Stimulated activated effector memory CD8-positive, alpha-beta T cell treated with anti-CD3 and anti-CD28 coated beads, Interleukin-12 subunit alpha, Interleukin-12 subunit beta, amount 100 ng/mL, for 72 hours (primary cell): ENCODE measurements at regions not wholly inside any gene's neighbourhood (a gene's known extent, or its start where the extent isn't known, plus 50 kb on each side); places are given as distances from the start of the nearest gene placed in this dataset.
A peak's percentile ranks its signal among the peaks of the same experiment; 100 is the strongest.

Source experiments
- ATAC-seq: fragments of 150-1000 bp; cut with Tn5 transposase; 2 replicates; pipeline ENCODE4 v1.10.0; 2021
- DNase-seq, 2 donors: peaks; one replicate each; pipeline ENCODE4 v3.0.0; 2021 to 2022; ENCODE audit warnings: low spot score in 2 of 2
- H3K27ac Mint-ChIP-seq: one replicate; pipeline ENCODE4 v1.8.0; 2022; ENCODE audit warnings: mild to moderate bottlenecking, mixed read lengths
- H3K36me3 Mint-ChIP-seq: one replicate; pipeline ENCODE4 v1.8.0; 2022; ENCODE audit warnings: mild to moderate bottlenecking, mixed read lengths
- H3K4me1 Mint-ChIP-seq: one replicate; pipeline ENCODE4 v1.8.0; 2022; ENCODE audit warnings: mixed read lengths
- H3K4me3 Mint-ChIP-seq: one replicate; pipeline ENCODE4 v1.8.0; 2022; ENCODE audit warnings: mild to moderate bottlenecking, mixed read lengths
- H3K9me3 Mint-ChIP-seq: one replicate; pipeline ENCODE4 v1.8.0; 2022; ENCODE audit warnings: mixed read lengths

DNA sequence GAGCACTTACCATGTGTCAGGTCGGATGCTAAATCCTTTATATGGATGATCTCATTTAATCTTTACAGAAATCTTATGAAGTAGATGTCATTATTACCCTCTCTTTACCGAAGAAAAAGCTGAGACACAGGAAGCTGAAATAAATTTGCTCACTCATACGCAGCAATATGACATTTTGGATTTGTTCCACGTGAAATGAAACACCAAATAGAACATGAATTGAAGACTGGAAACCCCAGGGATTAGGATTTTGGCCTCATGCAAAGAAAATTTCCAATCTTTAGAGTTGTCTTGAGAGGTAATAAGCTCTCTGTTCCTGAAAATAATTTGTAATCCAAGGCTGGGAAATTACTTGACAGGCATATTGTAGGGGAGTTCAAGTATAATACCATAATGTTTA is 354.4 kb upstream of the CLNK start:
- no peaks in the 10 kb centered on the region for H3K9me3 Mint-ChIP-seq

DNA sequence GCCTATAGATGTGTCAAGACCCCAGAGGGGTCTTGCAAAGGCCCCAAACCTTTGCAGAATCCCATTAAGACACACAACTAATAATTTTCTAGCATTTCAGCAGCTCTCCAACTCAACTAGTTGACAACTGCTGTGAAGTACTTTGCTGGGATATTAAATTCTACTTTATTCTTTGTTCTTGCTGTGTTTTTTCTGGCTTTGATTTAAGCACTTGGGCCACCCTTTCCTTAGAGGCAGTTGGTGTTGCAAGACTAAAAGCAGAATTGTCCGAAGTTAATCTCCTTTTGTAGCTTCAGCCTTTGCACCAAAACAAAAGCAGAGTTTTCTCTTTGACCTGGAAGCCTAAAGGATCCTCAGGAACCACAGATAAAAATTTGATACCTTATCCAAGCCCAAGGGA is 353.1 kb upstream of the CLNK start:
- DNase-seq (no peak), ATAC-seq (no peak)
- Mint-ChIP-seq H3K9me3 (no peaks in the 10 kb centered on the region), H3K27ac (no peak overlapping the region), H3K4me3 (no peak overlapping the region), H3K36me3 (no peaks in the 10 kb centered on the region), H3K4me1 (peaks cover 6% of the 10 kb centered on the region)

More for the DNA sequence above, 354.4 kb upstream of the CLNK start:
- DNase-seq (no peak), ATAC-seq (no peak)
- H3K4me1 Mint-ChIP-seq, result peaks cover 6% of the 10 kb centered on the region
- no peaks in the 10 kb centered on the region for H3K36me3 Mint-ChIP-seq
- H3K4me3 Mint-ChIP-seq, result no peak overlapping the region
- H3K27ac Mint-ChIP-seq, result no peak overlapping the region

DNA sequence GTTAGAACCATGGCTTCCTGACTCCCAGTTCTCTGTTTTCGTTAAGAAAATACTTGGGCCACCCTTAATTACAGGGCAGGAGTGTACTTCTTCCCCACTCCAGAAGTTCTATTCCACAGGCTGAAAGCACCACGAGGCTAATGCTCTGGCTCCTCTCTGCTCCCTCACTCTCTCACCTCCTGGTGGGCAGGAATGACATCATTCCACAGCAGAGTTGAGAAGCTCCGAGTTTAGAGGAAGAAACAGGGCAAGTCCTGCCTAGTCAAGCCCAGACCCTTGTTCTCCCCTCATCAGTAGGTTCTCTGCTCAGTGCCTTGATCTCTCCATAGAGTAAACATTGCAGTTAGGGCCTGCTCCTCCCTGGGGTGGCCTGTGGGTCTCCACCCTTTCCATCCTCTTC is 343.8 kb upstream of the CLNK start:
- H3K36me3 Mint-ChIP-seq, result no peaks in the 10 kb centered on the region
- H3K9me3 Mint-ChIP-seq, result peaks cover 6% of the 10 kb centered on the region
- H3K27ac Mint-ChIP-seq, result no peak overlapping the region
- ATAC-seq (no peak), DNase-seq (no peak)
- no peak overlapping the region for H3K4me3 Mint-ChIP-seq
- H3K4me1 Mint-ChIP-seq, result no peaks in the 10 kb centered on the region

DNA sequence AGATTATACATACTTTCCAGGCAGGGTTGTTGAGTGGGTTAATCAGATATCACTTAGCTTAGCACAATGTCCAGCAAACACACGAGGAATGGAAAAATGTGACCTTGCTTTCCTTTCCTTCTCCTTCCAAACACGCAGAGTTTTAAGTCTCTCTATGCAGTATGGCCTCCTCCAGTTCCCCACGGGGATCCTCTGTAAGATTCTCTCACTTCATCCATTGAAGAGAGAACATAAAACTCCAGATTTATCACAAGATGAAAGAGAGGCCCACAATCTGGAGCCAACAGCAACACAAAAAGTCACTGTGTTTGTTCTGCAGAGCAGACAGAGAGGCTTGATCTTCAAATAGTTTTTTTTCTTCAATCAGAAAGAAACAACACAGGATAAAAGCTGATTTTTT is 336.8 kb upstream of the CLNK start:
- Mint-ChIP-seq H3K9me3 (peaks cover 3% of the 10 kb centered on the region), H3K27ac (no peak overlapping the region)

DNA sequence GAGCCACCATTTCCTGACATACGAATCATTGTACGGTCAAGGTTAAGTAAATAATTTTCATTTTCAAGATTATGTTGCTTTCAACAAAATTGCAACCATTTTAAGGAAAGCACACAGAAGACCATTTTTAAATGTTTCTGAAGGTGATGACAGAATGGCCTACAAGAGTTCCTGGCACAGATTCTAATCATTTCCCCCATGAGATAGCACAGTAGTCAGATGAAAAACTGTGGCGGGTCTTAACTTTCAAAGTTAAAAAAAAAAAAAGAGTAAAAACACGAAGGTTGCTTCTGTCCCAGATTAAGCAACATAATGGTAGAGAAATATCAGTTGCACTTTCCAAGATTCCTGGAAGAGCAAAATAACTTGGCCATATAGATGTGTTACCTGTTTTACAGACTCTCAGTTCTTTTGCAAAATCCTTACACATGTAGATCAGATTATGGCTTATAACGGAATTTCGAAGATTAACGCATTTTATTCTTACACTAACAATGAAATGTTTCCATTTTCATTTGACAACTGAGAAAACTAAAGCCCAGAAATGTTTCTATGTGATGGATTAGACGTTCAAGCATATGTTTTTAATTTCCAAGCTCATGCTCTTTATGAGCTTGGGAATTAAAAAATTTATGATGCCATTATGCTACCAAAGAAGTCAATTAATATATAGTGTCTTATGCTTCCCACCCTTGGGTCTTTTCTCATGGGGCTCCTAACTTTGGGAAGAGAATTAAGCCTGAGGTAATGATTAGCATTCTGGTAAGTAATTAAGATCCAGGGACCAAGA is 335.1 kb upstream of the CLNK start:
- H3K9me3 Mint-ChIP-seq, result peaks cover 3% of the 10 kb centered on the region
- H3K4me1 Mint-ChIP-seq, result no peaks in the 10 kb centered on the region
- H3K27ac Mint-ChIP-seq, result no peak overlapping the region

More for the DNA sequence above, 336.8 kb upstream of the CLNK start:
- no peak for ATAC-seq
- H3K4me3 Mint-ChIP-seq, result no peak overlapping the region
- H3K36me3 Mint-ChIP-seq, result no peaks in the 10 kb centered on the region
- no peaks in the 10 kb centered on the region for H3K4me1 Mint-ChIP-seq
- DNase-seq, result no peak

DNA sequence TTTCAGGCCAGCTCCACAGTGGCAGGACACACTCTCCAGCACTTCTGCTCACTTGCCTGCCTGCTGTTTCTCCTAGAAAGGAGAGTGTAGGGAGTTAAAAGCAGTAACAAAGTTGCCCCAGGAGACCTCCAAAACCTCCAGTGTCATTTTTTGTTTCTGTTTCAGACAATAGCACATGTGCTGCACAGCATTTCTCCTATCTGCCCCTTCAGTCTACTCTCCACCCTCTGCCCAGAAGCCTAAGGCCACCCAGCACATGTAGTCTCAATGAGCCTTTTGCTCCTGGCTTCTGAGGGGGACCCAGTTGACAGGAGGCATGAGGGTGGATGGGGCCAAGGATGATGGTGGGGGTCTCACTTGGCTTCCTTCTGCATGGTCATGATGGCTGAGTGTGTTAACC is 329.6 kb upstream of the CLNK start:
- Mint-ChIP-seq H3K36me3 (no peaks in the 10 kb centered on the region), H3K4me3 (no peak overlapping the region), H3K9me3 (no peaks in the 10 kb centered on the region), H3K27ac (no peak overlapping the region), H3K4me1 (no peaks in the 10 kb centered on the region)
- ATAC-seq (no peak), DNase-seq (no peak)

More for the DNA sequence above, 335.1 kb upstream of the CLNK start:
- H3K4me3 Mint-ChIP-seq, result no peak overlapping the region
- no peak for ATAC-seq
- no peaks in the 10 kb centered on the region for H3K36me3 Mint-ChIP-seq
- DNase-seq, result no peak

DNA sequence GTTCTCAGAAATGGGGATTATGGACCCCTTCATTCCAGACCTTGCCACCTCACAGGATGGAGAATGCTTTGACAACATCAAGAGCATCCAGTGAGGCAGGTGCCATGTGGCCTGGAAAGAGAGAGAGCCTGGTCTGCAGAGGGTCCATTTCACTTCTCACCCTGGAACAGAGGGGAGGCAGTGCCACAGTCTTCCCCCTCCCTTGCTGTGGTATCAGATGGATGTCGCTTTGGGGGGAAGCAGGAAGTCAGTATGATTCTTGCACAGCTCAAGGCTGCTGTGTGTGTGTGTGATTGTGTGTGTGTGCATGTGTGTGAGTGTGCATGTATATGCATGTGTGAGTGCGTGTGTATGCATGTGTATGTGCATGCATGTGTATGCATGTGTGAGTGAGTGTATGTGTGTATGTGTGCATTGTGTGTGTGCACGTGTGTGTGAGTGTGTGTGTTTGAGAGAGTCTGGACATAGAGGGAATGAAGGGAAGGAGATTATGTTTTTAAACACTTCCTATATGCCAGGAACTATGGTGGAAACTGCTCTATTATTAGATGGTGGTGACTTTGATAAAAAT is 328.6 kb upstream of the CLNK start:
- DNase-seq, result no peak
- Mint-ChIP-seq H3K36me3 (no peaks in the 10 kb centered on the region), H3K9me3 (no peaks in the 10 kb centered on the region), H3K4me1 (no peaks in the 10 kb centered on the region), H3K4me3 (no peak overlapping the region), H3K27ac (no peak overlapping the region)
- no peak for ATAC-seq

DNA sequence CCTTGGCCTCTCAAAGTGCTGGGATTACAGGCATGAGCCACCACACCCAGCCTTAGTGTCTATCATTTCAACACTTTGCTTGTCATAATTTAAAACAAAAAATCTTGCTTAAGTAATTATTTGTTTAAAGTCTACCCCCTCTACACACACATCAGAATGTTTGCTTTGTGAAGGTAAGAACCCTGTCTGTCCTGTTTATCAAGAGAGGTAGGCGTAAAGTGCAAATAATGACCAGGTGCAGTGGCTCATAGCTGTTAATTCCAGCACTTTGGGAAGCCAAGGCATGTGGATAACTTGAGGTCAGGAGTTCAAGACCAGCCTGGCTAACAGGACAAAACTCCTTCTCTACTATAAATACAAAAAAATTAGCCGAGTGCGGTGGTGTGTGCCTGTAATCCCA is 326.7 kb upstream of the CLNK start:
- peaks cover 6% of the 10 kb centered on the region for H3K9me3 Mint-ChIP-seq
- no peak overlapping the region for H3K4me3 Mint-ChIP-seq
- H3K4me1 Mint-ChIP-seq, result no peaks in the 10 kb centered on the region
- no peak overlapping the region for H3K27ac Mint-ChIP-seq
- H3K36me3 Mint-ChIP-seq, result no peaks in the 10 kb centered on the region
- no peak for DNase-seq
- no peak for ATAC-seq

DNA sequence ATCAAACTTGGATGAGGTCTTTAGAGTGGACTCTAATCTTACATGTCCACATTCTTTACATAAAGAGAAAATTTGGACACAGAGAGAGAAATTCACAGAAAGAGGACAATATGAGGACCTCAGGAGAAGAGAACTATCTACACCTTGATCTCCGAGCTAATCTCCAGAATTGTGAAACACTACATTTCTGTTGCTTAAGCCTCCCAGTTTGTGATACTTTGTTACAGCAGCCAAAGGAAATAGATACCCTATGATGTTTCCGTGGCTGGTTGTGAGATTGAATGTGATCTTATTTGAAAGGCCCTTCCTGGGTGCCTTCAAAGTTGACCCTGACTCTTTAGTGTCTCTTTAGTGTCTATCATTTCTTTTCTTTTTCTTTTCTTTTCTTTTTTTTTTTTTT is 326.1 kb upstream of the CLNK start:
- Mint-ChIP-seq H3K4me1 (peaks cover under 1% of the 10 kb centered on the region), H3K36me3 (no peaks in the 10 kb centered on the region), H3K9me3 (peaks cover 6% of the 10 kb centered on the region), H3K27ac (no peak overlapping the region), H3K4me3 (no peak overlapping the region)
- no peak for DNase-seq
- no peak for ATAC-seq

DNA sequence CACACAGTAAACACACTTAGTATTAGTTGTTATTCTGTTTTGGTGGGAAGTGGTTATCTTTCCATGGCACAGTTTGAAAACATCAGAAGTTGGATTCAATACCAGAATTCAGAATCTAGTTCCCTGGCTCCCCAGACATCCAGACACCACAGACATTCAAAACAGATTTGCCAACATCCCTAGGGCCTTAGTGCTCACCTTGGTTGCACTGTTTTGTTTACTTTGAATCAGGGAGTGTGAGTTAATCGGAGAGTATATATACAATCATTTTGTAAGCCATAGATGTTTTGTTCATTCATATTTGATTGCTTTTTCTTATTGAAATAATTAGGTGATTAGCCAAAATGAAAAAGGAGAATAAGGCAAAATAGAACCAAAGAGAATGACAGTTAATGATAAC is 324.7 kb upstream of the CLNK start:
- DNase-seq (no peak), ATAC-seq (no peak)
- no peak overlapping the region for H3K27ac Mint-ChIP-seq
- no peak overlapping the region for H3K4me3 Mint-ChIP-seq
- peaks cover 6% of the 10 kb centered on the region for H3K4me1 Mint-ChIP-seq
- no peaks in the 10 kb centered on the region for H3K36me3 Mint-ChIP-seq
- peaks cover 6% of the 10 kb centered on the region for H3K9me3 Mint-ChIP-seq

DNA sequence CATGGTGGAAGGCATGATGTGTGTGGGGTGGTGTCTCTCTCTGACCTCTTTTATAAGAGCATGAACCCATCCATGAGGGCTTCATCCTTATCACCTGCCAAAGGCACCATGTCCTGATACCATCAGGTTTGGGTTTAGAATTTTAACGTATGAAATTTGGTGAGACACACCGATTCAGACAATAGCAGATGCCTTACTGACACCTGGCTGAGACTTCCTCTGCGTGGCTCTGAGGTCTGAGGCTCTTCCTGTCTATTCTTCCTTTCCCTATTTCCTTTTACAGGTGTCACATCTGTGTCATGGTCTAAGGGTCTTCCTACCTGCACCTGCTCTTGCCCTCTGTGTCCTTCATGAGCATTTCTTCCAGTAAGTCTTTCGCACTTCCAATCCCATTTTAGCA is 320.7 kb upstream of the CLNK start:
- H3K27ac Mint-ChIP-seq, result no peak overlapping the region
- no peak overlapping the region for H3K4me3 Mint-ChIP-seq
- peaks cover 6% of the 10 kb centered on the region for H3K9me3 Mint-ChIP-seq
- DNase-seq (no peak), ATAC-seq (no peak)
- H3K4me1 Mint-ChIP-seq, result peaks cover 6% of the 10 kb centered on the region
- H3K36me3 Mint-ChIP-seq, result no peaks in the 10 kb centered on the region

DNA sequence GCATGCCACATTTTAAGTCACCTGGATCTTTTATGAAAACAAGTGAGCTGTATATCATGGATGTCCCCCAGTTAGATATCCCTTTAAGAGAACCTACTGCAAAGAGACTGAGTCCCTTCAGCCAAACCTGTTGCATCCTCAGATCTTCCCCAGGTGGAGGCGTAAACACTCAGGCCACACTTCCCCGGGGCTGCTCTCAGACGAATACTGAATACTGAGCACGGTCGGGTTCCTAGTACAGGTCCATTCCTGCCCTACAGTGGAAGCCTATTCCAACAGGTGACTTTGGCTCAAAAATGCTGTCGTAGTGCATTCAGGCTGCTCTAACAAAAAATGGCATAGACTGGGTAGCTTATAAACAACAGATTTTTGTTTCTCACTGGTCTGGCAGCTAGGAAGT is 320.2 kb upstream of the CLNK start:
- Mint-ChIP-seq H3K27ac (no peak overlapping the region), H3K36me3 (no peaks in the 10 kb centered on the region), H3K4me1 (peaks cover 6% of the 10 kb centered on the region), H3K4me3 (no peak overlapping the region), H3K9me3 (peaks cover 6% of the 10 kb centered on the region)
- no peak for ATAC-seq
- no peak for DNase-seq

DNA sequence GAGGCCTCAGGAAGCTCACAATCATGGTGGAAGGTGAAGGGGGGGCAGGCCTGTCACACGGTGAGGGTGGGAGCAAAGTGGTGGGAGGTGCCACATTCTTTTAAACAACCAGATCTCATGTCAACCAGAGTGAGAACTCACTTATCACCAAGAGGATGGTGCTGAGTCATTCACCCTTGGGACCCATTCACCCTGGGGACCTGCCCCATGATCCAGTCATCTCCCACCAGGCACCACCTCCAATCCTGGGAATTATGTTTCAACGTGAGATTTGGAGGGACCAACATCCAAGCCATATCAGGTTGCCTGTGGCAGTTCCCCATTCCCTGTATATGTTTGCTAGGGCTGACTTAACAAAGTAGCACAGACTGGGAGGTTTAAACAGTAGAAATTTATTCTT is 318.4 kb upstream of the CLNK start:
- Mint-ChIP-seq H3K9me3 (peaks cover 6% of the 10 kb centered on the region), H3K27ac (no peak overlapping the region), H3K36me3 (no peaks in the 10 kb centered on the region), H3K4me3 (no peak overlapping the region), H3K4me1 (peaks cover 6% of the 10 kb centered on the region)
- no peak for ATAC-seq
- DNase-seq, result no peak

DNA sequence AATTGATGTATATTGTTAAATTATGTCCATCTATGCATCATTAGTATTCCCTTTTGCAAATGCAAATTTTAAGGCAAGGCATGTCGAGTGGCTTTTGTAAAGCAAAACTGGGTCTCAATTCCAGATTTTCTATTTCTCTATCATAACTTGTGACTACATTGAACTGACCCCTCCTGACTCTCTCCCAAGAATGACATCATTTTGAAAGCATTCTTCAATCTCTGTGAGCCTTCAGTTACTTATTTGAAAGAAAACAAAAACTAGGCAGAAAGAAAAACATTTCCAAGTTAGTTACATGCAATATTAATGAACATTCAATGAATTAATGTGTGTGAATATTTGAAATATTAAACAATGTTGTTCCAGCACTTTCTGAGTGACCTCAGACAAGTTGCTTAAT is 314.3 kb upstream of the CLNK start:
- Mint-ChIP-seq H3K4me3 (no peak overlapping the region), H3K27ac (no peak overlapping the region), H3K9me3 (no peaks in the 10 kb centered on the region), H3K4me1 (no peaks in the 10 kb centered on the region), H3K36me3 (no peaks in the 10 kb centered on the region)
- DNase-seq (no peak), ATAC-seq (no peak)

DNA sequence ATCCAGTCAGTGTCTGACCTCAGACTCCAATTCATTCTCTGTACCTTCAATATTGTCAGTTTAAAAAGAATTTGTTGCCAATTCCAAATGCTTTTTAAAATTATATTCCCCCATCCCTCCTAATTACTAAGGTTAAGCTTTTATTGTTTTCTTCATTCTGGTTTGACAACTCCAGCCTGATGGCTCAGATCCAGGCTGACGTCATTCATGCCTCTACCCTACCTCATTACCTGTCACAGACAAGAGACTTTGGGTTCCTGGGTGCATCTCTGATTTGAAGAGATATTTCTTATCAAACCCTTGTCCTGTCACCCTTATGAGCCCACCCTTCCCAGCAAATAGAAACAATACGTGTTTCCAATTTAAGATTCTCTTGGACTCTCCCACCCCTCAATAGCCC is 300.2 kb upstream of the CLNK start:
- no peak for DNase-seq
- ATAC-seq, result no peak
- H3K36me3 Mint-ChIP-seq, result no peaks in the 10 kb centered on the region
- H3K9me3 Mint-ChIP-seq, result peaks cover 3% of the 10 kb centered on the region
- H3K4me1 Mint-ChIP-seq, result peaks cover 18% of the 10 kb centered on the region
- H3K4me3 Mint-ChIP-seq, result no peak overlapping the region
- H3K27ac Mint-ChIP-seq, result no peak overlapping the region

DNA sequence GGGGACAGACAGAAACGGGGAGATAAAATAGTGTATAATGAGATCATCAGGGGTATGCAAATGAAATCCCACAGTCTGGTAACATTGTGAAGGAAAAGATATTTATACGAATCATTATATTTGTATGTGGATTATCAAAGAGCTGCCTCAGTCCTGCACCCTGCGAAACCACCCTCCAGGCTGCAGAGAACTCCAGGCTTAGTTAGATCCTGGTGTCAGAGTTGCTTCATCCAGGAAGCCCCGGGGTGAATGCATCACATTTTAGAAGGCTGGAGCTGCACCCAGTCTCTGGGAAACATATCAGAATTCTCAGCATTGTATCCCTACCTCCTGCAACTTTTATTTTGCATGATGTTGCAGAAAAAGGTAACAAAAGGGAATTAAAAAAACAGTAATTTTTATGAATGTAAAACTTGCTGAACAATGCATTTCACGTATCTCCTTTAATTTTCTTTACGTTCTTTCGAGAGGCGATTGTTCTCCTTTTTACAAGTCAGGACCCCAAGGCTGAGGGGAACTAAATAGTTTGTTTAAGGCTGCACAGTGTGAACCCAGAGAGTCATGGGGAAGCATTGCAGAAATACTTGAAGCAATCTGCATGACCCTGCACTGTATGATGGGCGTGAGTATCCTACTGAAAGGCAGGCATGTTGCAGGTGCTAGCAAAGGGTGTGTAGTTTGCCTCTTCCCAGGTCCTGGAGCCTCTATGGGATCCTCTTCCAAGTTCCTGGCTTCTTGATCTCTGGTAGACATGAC is 299.5 kb upstream of the CLNK start:
- no peak overlapping the region for H3K4me3 Mint-ChIP-seq
- no peak overlapping the region for H3K27ac Mint-ChIP-seq
- no peak for ATAC-seq
- H3K9me3 Mint-ChIP-seq, result peaks cover 3% of the 10 kb centered on the region
- peak in 1 of 2 donors; percentile 8 for DNase-seq
- no peaks in the 10 kb centered on the region for H3K36me3 Mint-ChIP-seq
- peaks cover 18% of the 10 kb centered on the region for H3K4me1 Mint-ChIP-seq
